ENCODE measurements at regions not wholly inside any gene's neighbourhood (a gene's known extent, or its start where the extent isn't known, plus 50 kb on each side); places are given as distances from the start of the nearest gene placed in this dataset.

DNA sequence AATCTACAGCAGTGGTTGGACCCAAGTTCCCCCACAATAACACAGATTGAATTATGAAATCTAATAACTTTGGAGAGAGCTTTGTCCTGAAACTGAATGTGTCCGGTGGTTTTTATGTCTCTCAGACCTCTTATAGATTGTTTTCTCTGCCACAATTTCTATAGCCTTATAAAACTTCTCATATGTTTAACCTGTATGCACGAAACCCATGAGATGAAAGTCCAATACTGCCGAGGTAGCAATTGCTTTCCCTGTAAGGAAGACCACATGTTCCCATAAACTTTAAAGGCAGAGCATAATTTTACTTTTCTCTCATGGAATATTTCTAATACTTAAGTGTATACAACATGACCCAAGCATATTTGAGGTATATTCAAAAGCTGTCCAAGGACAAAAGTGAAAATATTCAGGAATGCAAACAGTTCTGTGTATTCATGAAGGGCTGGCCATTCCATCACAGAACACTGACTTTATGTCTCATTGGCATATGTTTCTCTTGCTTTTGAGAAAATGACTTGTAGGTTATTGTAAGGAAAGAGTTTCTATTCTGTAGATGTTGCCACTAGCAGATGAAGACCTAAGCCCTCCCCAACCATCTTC lies 94.4 kb upstream of the TLE4 start (continued):
- TF ChIP-seq TCF12 (IDR thresholded peaks at IDR 0.05; ENCODE audit: low read depth, low read length) (no peak), TAF1 (IDR thresholded peaks at IDR 0.05; ENCODE audit: low read depth, low read length) (no peak), SIN3A (conservative IDR thresholded peaks at IDR 0.05 in 1 of 2, IDR thresholded peaks at IDR 0.05 in 1 of 2; ENCODE audit: low read depth in 1 of 2, low read length in 2 of 2) (no peak), EP300 (IDR thresholded peaks at IDR 0.05; ENCODE audit: borderline replicate concordance in 1 of 2, low read depth in 2 of 2, low read length in 2 of 2) (no peak), POLR2AphosphoS5 (IDR thresholded peaks at IDR 0.05; ENCODE audit: low read depth, low read length) (no peak)
- TF ChIP-seq, protein P1, sequence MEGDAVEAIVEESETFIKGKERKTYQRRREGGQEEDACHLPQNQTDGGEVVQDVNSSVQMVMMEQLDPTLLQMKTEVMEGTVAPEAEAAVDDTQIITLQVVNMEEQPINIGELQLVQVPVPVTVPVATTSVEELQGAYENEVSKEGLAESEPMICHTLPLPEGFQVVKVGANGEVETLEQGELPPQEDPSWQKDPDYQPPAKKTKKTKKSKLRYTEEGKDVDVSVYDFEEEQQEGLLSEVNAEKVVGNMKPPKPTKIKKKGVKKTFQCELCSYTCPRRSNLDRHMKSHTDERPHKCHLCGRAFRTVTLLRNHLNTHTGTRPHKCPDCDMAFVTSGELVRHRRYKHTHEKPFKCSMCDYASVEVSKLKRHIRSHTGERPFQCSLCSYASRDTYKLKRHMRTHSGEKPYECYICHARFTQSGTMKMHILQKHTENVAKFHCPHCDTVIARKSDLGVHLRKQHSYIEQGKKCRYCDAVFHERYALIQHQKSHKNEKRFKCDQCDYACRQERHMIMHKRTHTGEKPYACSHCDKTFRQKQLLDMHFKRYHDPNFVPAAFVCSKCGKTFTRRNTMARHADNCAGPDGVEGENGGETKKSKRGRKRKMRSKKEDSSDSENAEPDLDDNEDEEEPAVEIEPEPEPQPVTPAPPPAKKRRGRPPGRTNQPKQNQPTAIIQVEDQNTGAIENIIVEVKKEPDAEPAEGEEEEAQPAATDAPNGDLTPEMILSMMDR (IDR thresholded peaks at IDR 0.05; ENCODE audit: control extremely low read depth in 1 of 3, insufficient read depth in 1 of 3, low read depth in 1 of 3, low read length in 3 of 3) = no peak
